Thyroid gland (tissue), 4 donors: ENCODE measurements at regions not wholly inside any gene's neighbourhood (a gene's known extent, or its start where the extent isn't known, plus 50 kb on each side); places are given as distances from the start of the nearest gene placed in this dataset.

Experiments
- DNase-seq, 2 donors: peaks; one replicate each; pipeline ENCODE4 v3.0.0-alpha.2; 2019
- H3K27ac ChIP-seq, 3 donors: fragments of 200-600 bp; sonication (generic); 1 replicate in 2 of 3; 2 replicates in 1 of 3; pipeline ENCODE4 v1.5.1; 2016 to 2019; ENCODE audit warnings: mild to moderate bottlenecking in 1 of 3, moderate library complexity in 1 of 3
- H3K27me3 ChIP-seq: fragments of 200-600 bp; sonication (generic); one replicate; pipeline ENCODE4 v1.5.1; 2019
- H3K36me3 ChIP-seq, 2 donors: fragments of 200-600 bp; sonication (generic); one replicate each; pipeline ENCODE4 v1.5.1; 2016 to 2019
- H3K4me1 ChIP-seq, 2 donors: fragments of 200-600 bp; sonication (generic); one replicate each; pipeline ENCODE4 v1.5.1; 2017 to 2019
- H3K4me3 ChIP-seq, 3 donors: fragments of 200-600 bp; sonication (generic); replicated peaks in 1 of 3; 1 replicate in 2 of 3; 2 replicates in 1 of 3; pipeline ENCODE4 v1.5.1; 2016; ENCODE audit warnings: mild to moderate bottlenecking in 1 of 3
- H3K9me3 ChIP-seq: fragments of 200-600 bp; sonication (generic); one replicate; pipeline ENCODE4 v1.5.1; 2017
- POLR2A ChIP-seq, 2 donors: fragments of 450-650 bp; IDR thresholded peaks; one replicate each; pipeline ENCODE4 v1.6.1; 2017; ENCODE audit warnings: antibody characterized with exemption in 2 of 2, mild to moderate bottlenecking in 2 of 2, moderate library complexity in 1 of 2
- WGBS, 2 donors: methylation state at CpG; one replicate each; pipeline ENCODE4 v1.1.5; 2017; 5-methylcytosine and 5-hydroxymethylcytosine counted together
- intact Hi-C: fragments of 100-400 bp; cut with DNase I; formaldehyde crosslinking; loops from one replicate; pipeline ENCODE4 v1.15.1; 2023
- TF ChIP-seq, protein P1 (sequence below), 6 experiments: fragments of 200-600 bp in 3 of 6; fragments of 450-650 bp in 3 of 6; sonication (generic) in 3 of 6; IDR thresholded peaks; one replicate each; pipeline ENCODE4 v1.5.1; 2016 to 2019; ENCODE audit warnings: antibody characterized with exemption in 6 of 6, mild to moderate bottlenecking in 2 of 6, inconsistent platforms in 1 of 6, moderate library complexity in 1 of 6

DNA sequence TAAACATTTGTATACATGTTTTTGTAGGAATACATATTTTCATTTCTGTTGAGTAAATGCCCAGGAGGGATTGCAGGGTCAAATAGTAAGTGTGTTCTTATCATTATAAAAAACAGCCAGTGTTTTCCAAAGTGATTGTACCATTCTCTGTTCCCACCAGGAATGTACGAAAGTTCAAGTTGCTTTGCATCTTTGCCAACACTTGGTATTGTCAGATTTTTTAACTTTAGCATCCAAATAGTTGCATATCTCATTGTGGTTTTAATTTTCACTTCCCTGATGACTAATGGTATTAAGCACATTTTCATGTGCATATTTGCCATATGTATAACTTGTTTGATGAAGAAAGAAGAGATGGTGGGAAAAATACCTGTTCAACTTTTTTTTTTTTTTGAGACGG lies 213.9 kb downstream of the ZNF365 start:
- Histone ChIP-seq H3K9me3 (no peaks in the 10 kb centered on the region), H3K27ac (no peak overlapping the region), H3K36me3 (no peaks in the 10 kb centered on the region), H3K4me1 (peaks cover 0 to 4% of the 10 kb centered on the region in 2 donors), H3K4me3 (no peak overlapping the region), H3K27me3 (no peaks in the 10 kb centered on the region)
- WGBS, 2 donors, result 97 to 98% methylated on average over 2 of the region's 2 CpGs
- TF ChIP-seq, protein P1, sequence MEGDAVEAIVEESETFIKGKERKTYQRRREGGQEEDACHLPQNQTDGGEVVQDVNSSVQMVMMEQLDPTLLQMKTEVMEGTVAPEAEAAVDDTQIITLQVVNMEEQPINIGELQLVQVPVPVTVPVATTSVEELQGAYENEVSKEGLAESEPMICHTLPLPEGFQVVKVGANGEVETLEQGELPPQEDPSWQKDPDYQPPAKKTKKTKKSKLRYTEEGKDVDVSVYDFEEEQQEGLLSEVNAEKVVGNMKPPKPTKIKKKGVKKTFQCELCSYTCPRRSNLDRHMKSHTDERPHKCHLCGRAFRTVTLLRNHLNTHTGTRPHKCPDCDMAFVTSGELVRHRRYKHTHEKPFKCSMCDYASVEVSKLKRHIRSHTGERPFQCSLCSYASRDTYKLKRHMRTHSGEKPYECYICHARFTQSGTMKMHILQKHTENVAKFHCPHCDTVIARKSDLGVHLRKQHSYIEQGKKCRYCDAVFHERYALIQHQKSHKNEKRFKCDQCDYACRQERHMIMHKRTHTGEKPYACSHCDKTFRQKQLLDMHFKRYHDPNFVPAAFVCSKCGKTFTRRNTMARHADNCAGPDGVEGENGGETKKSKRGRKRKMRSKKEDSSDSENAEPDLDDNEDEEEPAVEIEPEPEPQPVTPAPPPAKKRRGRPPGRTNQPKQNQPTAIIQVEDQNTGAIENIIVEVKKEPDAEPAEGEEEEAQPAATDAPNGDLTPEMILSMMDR (IDR thresholded peaks at IDR 0.05), result no peak
- TF ChIP-seq POLR2A (IDR thresholded peaks at IDR 0.05), result no peak
- DNase-seq, result no peak
- intact Hi-C loops, result no loop called here

DNA sequence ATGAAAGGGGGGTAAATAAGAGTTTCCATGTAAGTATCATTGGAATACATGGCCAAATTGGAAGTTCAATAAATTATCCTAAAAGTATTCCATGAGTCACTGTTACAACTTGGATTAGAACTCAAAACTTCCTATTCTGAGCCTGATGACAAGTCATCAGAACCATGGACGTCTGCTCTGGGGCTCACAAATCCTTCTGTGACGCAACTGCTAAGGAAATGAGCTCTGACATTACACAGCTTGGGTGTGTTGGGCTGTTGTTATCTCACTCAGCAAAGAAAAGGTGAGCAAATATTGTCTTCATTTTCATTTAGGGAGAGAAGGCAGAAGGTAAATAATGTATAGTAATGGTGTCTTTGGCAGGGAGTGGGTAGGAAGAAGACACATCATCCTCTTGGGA lies 214.8 kb upstream of the ADO start:
- intact Hi-C loops, result no loop called here
- Histone ChIP-seq H3K36me3 (no peaks in the 10 kb centered on the region), H3K4me1 (no peaks in the 10 kb centered on the region), H3K4me3 (no peak overlapping the region), H3K27me3 (no peaks in the 10 kb centered on the region), H3K27ac (no peak overlapping the region), H3K9me3 (no peaks in the 10 kb centered on the region)
- DNase-seq, result no peak
- 80 to 81% methylated on average over 2 of the region's 2 CpGs for WGBS, 2 donors
- TF ChIP-seq POLR2A (IDR thresholded peaks at IDR 0.05), result no peak
- TF ChIP-seq, protein P1 (IDR thresholded peaks at IDR 0.05), result no peak

DNA sequence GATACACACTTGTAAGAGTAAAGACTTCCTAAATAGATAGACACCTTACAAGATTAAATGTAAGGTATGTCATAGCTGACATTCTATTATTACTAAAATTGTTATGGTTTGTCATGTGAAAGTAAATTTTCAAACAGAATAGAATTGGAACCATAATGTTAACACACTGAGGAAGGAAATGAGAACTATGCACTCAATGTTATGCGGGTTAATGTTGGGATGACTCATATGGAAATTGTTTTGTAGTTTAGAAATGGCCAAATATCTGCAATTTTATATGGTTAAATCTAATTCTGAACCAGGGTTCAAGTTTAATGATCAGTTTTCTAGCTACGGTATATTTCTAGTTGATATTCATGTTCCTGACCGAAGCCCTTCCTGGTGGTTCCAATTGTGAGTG lies 214.2 kb upstream of the ADO start:
- no peaks in the 10 kb centered on the region for H3K4me1 ChIP-seq
- no peak overlapping the region for H3K4me3 ChIP-seq
- no peaks in the 10 kb centered on the region for H3K9me3 ChIP-seq
- intact Hi-C loops, result no loop called here
- H3K27me3 ChIP-seq, result no peaks in the 10 kb centered on the region
- TF ChIP-seq, protein P1 (IDR thresholded peaks at IDR 0.05), result no peak
- no peak for TF ChIP-seq POLR2A (IDR thresholded peaks at IDR 0.05)
- H3K27ac ChIP-seq, result no peak overlapping the region
- 88 to 89% methylated on average over 3 of the region's 3 CpGs for WGBS, 2 donors
- H3K36me3 ChIP-seq, result no peaks in the 10 kb centered on the region
- no peak for DNase-seq

DNA sequence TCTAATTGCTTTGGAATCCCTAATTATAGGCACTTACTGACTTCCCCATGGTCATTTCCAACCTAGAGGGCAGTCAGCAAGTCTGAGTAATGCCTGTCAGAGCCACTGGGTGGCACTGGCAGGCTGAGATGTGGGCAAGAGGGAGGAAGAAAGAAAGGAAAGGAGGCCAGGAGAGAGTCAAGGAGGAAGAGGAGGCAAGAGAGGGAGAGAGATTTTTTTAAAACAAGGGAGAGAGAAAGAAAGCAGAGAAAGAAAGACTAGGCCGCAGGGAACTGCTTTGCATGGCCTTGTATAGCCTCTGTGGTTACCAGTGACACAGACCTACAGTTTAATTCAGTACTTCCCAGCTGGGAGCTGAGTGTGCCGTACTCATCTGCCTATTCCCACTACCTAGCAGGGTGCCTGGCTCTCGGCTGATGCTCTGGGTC lies 210.4 kb upstream of the ADO start:
- Histone ChIP-seq H3K36me3 (no peaks in the 10 kb centered on the region), H3K4me1 (no peaks in the 10 kb centered on the region), H3K4me3 (no peak overlapping the region), H3K27ac (no peak overlapping the region), H3K27me3 (no peaks in the 10 kb centered on the region), H3K9me3 (no peaks in the 10 kb centered on the region)
- intact Hi-C loops, result no loop called here
- peak; percentile 58 to 59 for DNase-seq
- 41 to 63% methylated on average over 3 of the region's 3 CpGs for WGBS, 2 donors
- TF ChIP-seq POLR2A (IDR thresholded peaks at IDR 0.05), result no peak
- TF ChIP-seq, protein P1 (IDR thresholded peaks at IDR 0.05), result peak in 5 of 6 experiments; percentile 75 to 98 (median 85)

DNA sequence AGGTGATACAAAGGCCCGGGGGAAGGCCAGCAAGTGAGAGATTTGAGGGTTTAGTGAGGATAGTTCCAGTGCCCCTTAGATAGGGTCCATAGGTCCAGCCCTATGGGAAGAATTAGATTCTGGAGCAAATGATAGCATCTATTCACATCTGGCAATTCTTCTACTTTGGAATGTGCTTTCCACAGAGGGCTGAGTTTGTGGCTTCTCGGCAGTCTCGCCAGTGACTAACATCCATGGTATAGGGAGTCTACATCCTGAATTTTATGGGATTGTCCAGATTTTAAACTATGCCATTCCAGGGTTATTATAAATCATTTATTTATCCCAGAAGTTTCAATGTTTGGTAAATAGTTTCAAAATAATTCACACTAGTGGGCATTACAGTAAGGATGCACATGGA lies 207.3 kb upstream of the ADO start:
- no peak overlapping the region for H3K27ac ChIP-seq
- H3K36me3 ChIP-seq, result no peaks in the 10 kb centered on the region
- 98 to 100% methylated on average over 3 of the region's 3 CpGs for WGBS, 2 donors
- H3K9me3 ChIP-seq, result no peaks in the 10 kb centered on the region
- H3K4me1 ChIP-seq, result no peaks in the 10 kb centered on the region
- TF ChIP-seq POLR2A (IDR thresholded peaks at IDR 0.05), result no peak
- TF ChIP-seq, protein P1 (IDR thresholded peaks at IDR 0.05), result no peak
- intact Hi-C loops, result no loop called here
- DNase-seq, result no peak
- H3K27me3 ChIP-seq, result no peaks in the 10 kb centered on the region
- no peak overlapping the region for H3K4me3 ChIP-seq
